K562 (cell line): ENCODE measurements at regions not wholly inside any gene's neighbourhood (a gene's known extent, or its start where the extent isn't known, plus 50 kb on each side); places are given as distances from the start of the nearest gene placed in this dataset.

Experiments
- ATAC-seq: fragments of 200-7000 bp; cut with Tn5 transposase; 3 replicates; pipeline ENCODE4 v1.9.1; 2020; ENCODE audit warnings: moderate library complexity
- BruUV-seq: library from RNA; stranded (reverse); fragments of 400-500 nt; replicated peaks from 2 replicates; lab custom pipeline; 2021; lab: Mats Ljungman, UMichigan
- CTCF ChIA-PET: fragments of 300-600 bp; formaldehyde crosslinking; extraction: SDS; loops from one replicate; lab custom pipeline; 2021; ENCODE audit warnings: low intra/inter-chr PET ratio; lab: Yijun Ruan, JAX
- POLR2A ChIA-PET: fragments of 300-600, 350-650 bp; sonication (Branson Sonifier 250); formaldehyde crosslinking; extraction: SDS; loops from one replicate; lab custom pipeline; 2021; ENCODE audit warnings: antibody characterized with exemption, inconsistent platforms; lab: Yijun Ruan, JAX
- DNase-seq, 4 experiments: peaks; one replicate each; pipeline versions ENCODE4 v3.0.0 to v3.0.0-alpha.2; 2011 to 2018; ENCODE audit warnings: low spot score in 3 of 4, mixed read lengths in 3 of 4; ENCODE audit errors: extremely low read depth in 1 of 4
- FAIRE-seq: peaks from 2 replicates; lab custom pipeline; 2011; peaks lifted over from hg19 to GRCh38; lab: Jason Lieb, UNC
- H2AFZ ChIP-seq: 2 replicates; pipeline ENCODE4 v1.6.0; 2011; ENCODE audit warnings: low read depth, low read length, control low read depth, inconsistent platforms
- H3K27ac ChIP-seq: fragments of 200-600 bp; 3 replicates; pipeline ENCODE4 v1.8.0; 2011; ENCODE audit warnings: low read depth, mild to moderate bottlenecking, control low read depth, inconsistent platforms, low read length, moderate library complexity, mixed read lengths; ENCODE audit errors: extremely low read depth
- H3K27me3 ChIP-seq, 2 experiments: fragments of 300-600 bp in 1 of 2; 2 replicates in 1 of 2; 3 replicates in 1 of 2; pipeline versions ENCODE4 v1.6.0 to v1.8.0; 2011; ENCODE audit warnings: inconsistent platforms in 2 of 2, low read length in 2 of 2, mild to moderate bottlenecking in 1 of 2, mixed read lengths in 1 of 2, moderate library complexity in 1 of 2; ENCODE audit not compliant: control insufficient read depth in 2 of 2, insufficient read depth in 2 of 2
- H3K36me3 ChIP-seq: fragments of 300-600 bp; 3 replicates; pipeline ENCODE4 v1.8.0; 2011; ENCODE audit warnings: mild to moderate bottlenecking, low read length, inconsistent platforms; ENCODE audit not compliant: control insufficient read depth, insufficient read depth
- H3K4me1 ChIP-seq, 2 experiments: fragments of 200-600 bp in 1 of 2; replicated peaks in 1 of 2; 2 replicates in 1 of 2; 3 replicates in 1 of 2; pipeline versions ENCODE4 v1.5.1 to v1.8.0; 2011; ENCODE audit warnings: inconsistent platforms in 2 of 2, low read length in 2 of 2, mild to moderate bottlenecking in 1 of 2, mixed read lengths in 1 of 2, moderate library complexity in 1 of 2; ENCODE audit not compliant: control insufficient read depth in 2 of 2, insufficient read depth in 2 of 2
- H3K4me2 ChIP-seq: 2 replicates; pipeline ENCODE4 v1.6.1; 2011; ENCODE audit warnings: low read length, control low read depth, inconsistent platforms, mixed read lengths; ENCODE audit not compliant: insufficient read depth
- H3K4me3 ChIP-seq: fragments of 200-600 bp; sonication (generic), shearing (Covaris generic); 2 replicates; pipeline ENCODE4 v1.5.1; 2016; ENCODE audit warnings: control low read depth, inconsistent platforms
- H3K79me2 ChIP-seq: fragments of 200-600 bp; 3 replicates; pipeline ENCODE4 v1.8.0; 2011; ENCODE audit warnings: low read length, inconsistent platforms; ENCODE audit not compliant: control insufficient read depth, insufficient read depth
- H3K9ac ChIP-seq, 2 experiments: 2 replicates each; pipeline versions ENCODE4 v1.6.0 to v1.6.1; 2011; ENCODE audit warnings: low read depth in 2 of 2, low read length in 2 of 2, control low read depth in 1 of 2, inconsistent platforms in 1 of 2, mild to moderate bottlenecking in 1 of 2, mixed read lengths in 1 of 2; ENCODE audit not compliant: insufficient read depth in 1 of 2
- H3K9me1 ChIP-seq: one replicate; pipeline ENCODE4 v1.6.0; 2011; ENCODE audit warnings: inconsistent platforms, mild to moderate bottlenecking, low read length, moderate library complexity; ENCODE audit not compliant: control insufficient read depth, insufficient read depth
- H3K9me3 ChIP-seq: replicated peaks from 2 replicates; pipeline ENCODE4 v1.5.1; 2011; ENCODE audit warnings: low read depth, low read length, inconsistent platforms; ENCODE audit not compliant: control insufficient read depth, insufficient read depth
- H4K20me1 ChIP-seq: replicated peaks from 2 replicates; pipeline ENCODE4 v1.6.1; 2011; ENCODE audit warnings: low read length, inconsistent platforms, mixed read lengths; ENCODE audit not compliant: control insufficient read depth, insufficient read depth
- CLOCK ChIP-seq: fragments of 250-450 bp; sonication (Bioruptor Pico); IDR thresholded peaks from 2 replicates; pipeline ENCODE4 v1.4.0; 2020; ENCODE audit warnings: mild to moderate bottlenecking, moderate library complexity, borderline replicate concordance
- ETS2 ChIP-seq: IDR thresholded peaks from 2 replicates; pipeline ENCODE4 v1.6.1; 2016; ENCODE audit warnings: borderline replicate concordance, missing genetic modification characterization, mild to moderate bottlenecking, moderate library complexity, missing compliant biosample characterization; ENCODE audit not compliant: poor library complexity, severe bottlenecking
- HLTF ChIP-seq: fragments of 450-650 bp; IDR thresholded peaks from 2 replicates; pipeline ENCODE4 v1.6.1; 2016
- MAFK ChIP-seq: IDR thresholded peaks from 2 replicates; pipeline ENCODE4 v1.6.1; 2011; ENCODE audit warnings: low read length, improper control_type of control experiment
- SMAD1 ChIP-seq: fragments of 150-350 bp; IDR thresholded peaks from 2 replicates; pipeline ENCODE4 v1.6.1; 2014; ENCODE audit warnings: low read length, low read depth; ENCODE audit not compliant: partially characterized antibody
- ZBTB7A ChIP-seq: IDR thresholded peaks from 2 replicates; pipeline ENCODE4 v1.6.1; 2011; ENCODE audit warnings: low read depth, mild to moderate bottlenecking, low read length, moderate library complexity, borderline replicate concordance; ENCODE audit not compliant: control insufficient read depth
- ZNF134 ChIP-seq: fragments of 250-450 bp; sonication (Bioruptor Pico); conservative IDR thresholded peaks from 2 replicates; pipeline ENCODE4 v1.4.0; 2020
- ZNF316 ChIP-seq: fragments of 450-650 bp; IDR thresholded peaks from 2 replicates; pipeline ENCODE4 v1.6.1; 2016
- in situ Hi-C: fragments of 300-500 bp; cut with MboI; formaldehyde crosslinking; loops from 4 replicates; pipeline ENCODE4 v1.15.0; 2018; ENCODE audit warnings: inconsistent platforms, mixed read lengths
- intact Hi-C: fragments of 100-400 bp; cut with micrococcal nuclease; formaldehyde crosslinking; loops from 2 replicates; pipeline ENCODE4 v1.14.2; 2022

GRCh38 chr2:188894979-188895378 lies 79.2 kb upstream of the COL3A1 start:
- DNase-seq (no peak), ATAC-seq (no peak), FAIRE-seq (no peak)
- TF ChIP-seq HLTF = no peak
- TF ChIP-seq MAFK = 0 out of 2 replicates have a peak, but pooled peaks have one; percentile 3
- no peak for TF ChIP-seq ZBTB7A
- TF ChIP-seq CLOCK (CRISPR knock-in tag) = no peak
- no peak for TF ChIP-seq ZNF134 (CRISPR knock-in tag)
- peak; percentile 41; the same call in 1 of the 2 replicates for TF ChIP-seq ZNF316
- no peak for TF ChIP-seq ETS2
- TF ChIP-seq SMAD1 = no peak
- intact Hi-C loops (no loop called here), in situ Hi-C loops (no loop called here)
- Histone ChIP-seq H3K27ac (no peak overlapping the region), H3K79me2 (no peaks in the 10 kb centered on the region), H3K4me1 (no peaks in the 10 kb centered on the region), H2AFZ (no peak overlapping the region), H3K36me3 (no peaks in the 10 kb centered on the region), H3K4me2 (no peak overlapping the region), H3K4me3 (no peak overlapping the region), H3K9me3 (no peaks in the 10 kb centered on the region), H3K9ac (no peak overlapping the region), H3K9me1 (no peaks in the 10 kb centered on the region), H3K27me3 (no peaks in the 10 kb centered on the region), H4K20me1 (no peaks in the 10 kb centered on the region)
- ChIA-PET POLR2A (no interaction called here), CTCF (no interaction called here)
- no TSS peak for BruUV-seq
